Breast epithelium (tissue), 4 donors: ENCODE measurements at regions not wholly inside any gene's neighbourhood (a gene's known extent, or its start where the extent isn't known, plus 50 kb on each side); places are given as distances from the start of the nearest gene placed in this dataset.

ENCODE experiments used
- DNase-seq, 2 donors: peaks; one replicate each; pipeline ENCODE4 v3.0.0-alpha.2; 2019; ENCODE audit warnings: low spot score in 2 of 2
- H3K27ac ChIP-seq, 2 donors: fragments of 200-600 bp; sonication (generic) in 1 of 2; one replicate each; pipeline ENCODE4 v1.5.1; 2016 to 2019; ENCODE audit warnings: mild to moderate bottlenecking in 1 of 2
- H3K27me3 ChIP-seq, 2 donors: fragments of 200-600 bp; sonication (generic) in 1 of 2; one replicate each; pipeline versions ENCODE4 v1.5.1 to v1.6.0; 2017 to 2019; ENCODE audit warnings: control low read depth in 1 of 2, mild to moderate bottlenecking in 1 of 2
- H3K36me3 ChIP-seq: fragments of 200-600 bp; one replicate; pipeline ENCODE4 v1.5.1; 2019
- H3K4me1 ChIP-seq, 2 donors: fragments of 200-600 bp; sonication (generic); one replicate each; pipeline ENCODE4 v1.5.1; 2016 to 2019; ENCODE audit warnings: control low read depth in 1 of 2
- H3K4me3 ChIP-seq, 3 donors: fragments of 200-600 bp; sonication (generic); 1 replicate in 2 of 3; 2 replicates in 1 of 3; pipeline ENCODE4 v1.5.1; 2016 to 2019; ENCODE audit warnings: mild to moderate bottlenecking in 3 of 3, moderate library complexity in 2 of 3
- H3K9me3 ChIP-seq, 2 donors: fragments of 200-600 bp; sonication (generic) in 1 of 2; one replicate each; pipeline ENCODE4 v1.5.1; 2016 to 2019; ENCODE audit warnings: control low read depth in 1 of 2
- CTCF ChIP-seq, 3 donors: fragments of 450-650 bp; IDR thresholded peaks; one replicate each; pipeline ENCODE4 v1.5.1; 2016 to 2017; ENCODE audit warnings: antibody characterized with exemption in 3 of 3, mild to moderate bottlenecking in 3 of 3, moderate library complexity in 3 of 3
- POLR2A ChIP-seq: fragments of 450-650 bp; IDR thresholded peaks from one replicate; pipeline ENCODE4 v1.6.1; 2016; ENCODE audit warnings: antibody characterized with exemption, mild to moderate bottlenecking, moderate library complexity
- POLR2AphosphoS5 ChIP-seq, 3 donors: sonication (generic); formaldehyde crosslinking; IDR thresholded peaks; one replicate each; pipeline ENCODE4 v1.6.1; 2017; ENCODE audit warnings: antibody characterized with exemption in 3 of 3
- intact Hi-C: fragments of 100-400 bp; cut with DNase I; formaldehyde crosslinking; loops from one replicate; pipeline ENCODE4 v1.15.1; 2023; ENCODE audit warnings: low total_unique reads

DNA sequence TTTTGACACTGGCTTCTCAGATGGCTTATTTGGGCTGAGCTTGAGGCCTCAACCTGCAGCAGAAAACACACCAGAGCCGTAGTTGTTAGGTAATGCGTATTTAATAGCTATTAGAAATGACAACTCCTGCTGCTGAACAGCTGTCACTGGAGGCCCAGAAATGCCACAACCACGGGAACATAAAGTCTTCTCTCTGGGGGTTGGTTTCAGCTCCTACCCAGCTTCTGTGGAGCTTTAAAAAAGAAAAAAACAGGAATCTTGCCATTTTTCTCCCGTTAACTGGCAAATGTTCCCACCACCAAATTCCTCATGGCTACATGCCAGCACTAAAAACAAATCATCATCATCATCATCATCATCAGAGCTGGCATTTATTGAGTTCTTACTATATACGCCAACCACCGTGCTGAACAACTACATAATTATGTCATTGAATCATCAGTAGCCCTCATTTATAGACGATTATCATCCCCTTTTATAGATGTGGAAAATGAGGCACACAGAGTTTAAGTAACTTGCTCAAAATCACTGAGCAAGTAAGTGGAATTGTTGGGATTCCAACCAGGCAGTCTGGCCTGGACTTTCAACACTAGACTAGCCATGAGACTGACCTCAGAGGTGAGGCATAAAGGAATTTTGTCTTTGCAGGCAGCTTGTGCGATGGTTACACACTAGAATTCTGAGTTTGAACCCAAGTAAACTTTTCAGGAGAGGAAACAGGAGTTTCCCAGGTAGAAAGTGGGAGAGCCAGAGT, 185.3 kb upstream of the WWC1 start:
- Histone ChIP-seq H3K9me3 (no peaks in the 10 kb centered on the region), H3K4me1 (no peaks in the 10 kb centered on the region), H3K27me3 (no peaks in the 10 kb centered on the region), H3K4me3 (no peak overlapping the region), H3K27ac (no peak overlapping the region), H3K36me3 (no peaks in the 10 kb centered on the region)
- intact Hi-C loops, result no loop called here
- no peak for DNase-seq
- TF ChIP-seq POLR2AphosphoS5 (IDR thresholded peaks at IDR 0.05), result no peak
- TF ChIP-seq POLR2A, result no peak
- no peak for TF ChIP-seq CTCF (IDR thresholded peaks at IDR 0.05)

- H3K27me3 ChIP-seq, result no peaks in the 10 kb centered on the region
- H3K4me1 ChIP-seq, result no peaks in the 10 kb centered on the region
- no peak overlapping the region for H3K4me3 ChIP-seq
- H3K36me3 ChIP-seq, result no peaks in the 10 kb centered on the region
- no peak for DNase-seq
- no peak overlapping the region for H3K27ac ChIP-seq
- intact Hi-C loops, result no loop called here
- TF ChIP-seq POLR2AphosphoS5 (IDR thresholded peaks at IDR 0.05) (no peak), POLR2A (no peak), CTCF (IDR thresholded peaks at IDR 0.05) (no peak)
- H3K9me3 ChIP-seq, result no peaks in the 10 kb centered on the region
Observed at GRCh38 chr5:168109441-168109840, 182.0 kb upstream of the WWC1 start.

DNA sequence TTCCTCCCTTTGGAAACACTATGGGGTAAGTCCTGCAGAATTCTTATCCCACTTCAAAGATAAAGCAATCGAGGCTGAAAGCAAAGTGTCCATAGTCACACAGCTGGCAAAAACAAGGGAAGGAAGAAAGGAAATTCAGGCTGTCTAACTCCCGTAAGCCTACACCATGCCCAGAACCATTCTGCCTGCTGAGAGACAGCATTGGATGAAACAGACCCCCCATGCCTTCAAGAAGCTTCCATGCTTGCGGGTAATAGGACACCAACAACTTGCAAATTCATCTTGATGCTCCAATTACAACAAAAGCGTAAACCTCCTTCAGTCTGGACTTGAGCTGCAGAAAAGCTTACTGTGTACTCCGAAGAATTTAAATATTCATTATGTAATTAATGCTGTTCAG, 181.1 kb upstream of the WWC1 start:
- Histone ChIP-seq H3K4me3 (no peak overlapping the region), H3K4me1 (no peaks in the 10 kb centered on the region), H3K27ac (no peak overlapping the region), H3K27me3 (no peaks in the 10 kb centered on the region), H3K9me3 (no peaks in the 10 kb centered on the region), H3K36me3 (no peaks in the 10 kb centered on the region)
- no peak for DNase-seq
- no peak for TF ChIP-seq CTCF (IDR thresholded peaks at IDR 0.05)
- TF ChIP-seq POLR2A, result no peak
- TF ChIP-seq POLR2AphosphoS5 (IDR thresholded peaks at IDR 0.05), result no peak
- intact Hi-C loops, result no loop called here

- Histone ChIP-seq H3K4me1 (no peaks in the 10 kb centered on the region), H3K36me3 (no peaks in the 10 kb centered on the region), H3K4me3 (no peak overlapping the region), H3K9me3 (no peaks in the 10 kb centered on the region), H3K27me3 (no peaks in the 10 kb centered on the region), H3K27ac (no peak overlapping the region)
- DNase-seq, result no peak
- TF ChIP-seq POLR2AphosphoS5 (IDR thresholded peaks at IDR 0.05) (no peak), CTCF (IDR thresholded peaks at IDR 0.05) (no peak), POLR2A (no peak)
- intact Hi-C loops, result no loop called here
Observed at GRCh38 chr5:168110870-168111832, 180.3 kb upstream of the WWC1 start.
